Naive B cell (primary cell): ENCODE measurements at regions not wholly inside any gene's neighbourhood (a gene's known extent, or its start where the extent isn't known, plus 50 kb on each side); places are given as distances from the start of the nearest gene placed in this dataset.

Experiments
- ATAC-seq, 2 donors: fragments of 150-1000 bp; cut with Tn5 transposase; 2 replicates each; pipeline ENCODE4 v1.10.0; 2021; ENCODE audit warnings: low read depth in 2 of 2, mild to moderate bottlenecking in 2 of 2, moderate library complexity in 2 of 2
- DNase-seq: peaks from one replicate; pipeline ENCODE4 v3.0.0; 2022
- H3K27ac Mint-ChIP-seq, 6 donors: one replicate each; pipeline ENCODE4 v1.8.0; 2020 to 2022; ENCODE audit warnings: mild to moderate bottlenecking in 6 of 6, mixed read lengths in 6 of 6, moderate library complexity in 5 of 6, inconsistent platforms in 2 of 6
- H3K27me3 Mint-ChIP-seq, 3 donors: one replicate each; pipeline ENCODE4 v1.8.0; 2021 to 2022; ENCODE audit warnings: mixed read lengths in 3 of 3, mild to moderate bottlenecking in 1 of 3
- H3K36me3 Mint-ChIP-seq, 2 donors: one replicate each; pipeline ENCODE4 v1.8.0; 2020 to 2022; ENCODE audit warnings: mixed read lengths in 2 of 2, inconsistent platforms in 1 of 2, mild to moderate bottlenecking in 1 of 2
- H3K4me1 Mint-ChIP-seq, 3 donors: one replicate each; pipeline ENCODE4 v1.8.0; 2020 to 2022; ENCODE audit warnings: mixed read lengths in 3 of 3, inconsistent platforms in 1 of 3, mild to moderate bottlenecking in 1 of 3, moderate library complexity in 1 of 3
- H3K4me3 Mint-ChIP-seq, 8 donors: one replicate each; pipeline ENCODE4 v1.8.0; 2020 to 2022; ENCODE audit warnings: mild to moderate bottlenecking in 8 of 8, mixed read lengths in 8 of 8, moderate library complexity in 8 of 8, inconsistent platforms in 2 of 8
- H3K9me3 Mint-ChIP-seq, 7 donors: one replicate each; pipeline ENCODE4 v1.8.0; 2020 to 2022; ENCODE audit warnings: mixed read lengths in 7 of 7, mild to moderate bottlenecking in 5 of 7, inconsistent platforms in 2 of 7, moderate library complexity in 1 of 7

- no peaks in the 10 kb centered on the region for H3K4me1 Mint-ChIP-seq
- no peak overlapping the region for H3K4me3 Mint-ChIP-seq
- no peak for ATAC-seq
- no peak overlapping the region for H3K27ac Mint-ChIP-seq
- peaks cover under 1 to 6% (median 4%) of the 10 kb centered on the region in 7 donors for H3K9me3 Mint-ChIP-seq
- H3K36me3 Mint-ChIP-seq, result no peaks in the 10 kb centered on the region
- no peak for DNase-seq
- no peaks in the 10 kb centered on the region for H3K27me3 Mint-ChIP-seq
Measured at GRCh38 chr4:181601103-181601502, 642.1 kb upstream of the TENM3 start.

GRCh38 chr4:181604546-181604945, 638.7 kb upstream of the TENM3 start:
- DNase-seq, result no peak
- Mint-ChIP-seq H3K4me1 (no peaks in the 10 kb centered on the region), H3K36me3 (no peaks in the 10 kb centered on the region), H3K27me3 (no peaks in the 10 kb centered on the region), H3K4me3 (no peak overlapping the region), H3K9me3 (peaks cover 0 to 7% (median 2%) of the 10 kb centered on the region in 7 donors), H3K27ac (no peak overlapping the region)
- ATAC-seq, result no peak

- Mint-ChIP-seq H3K27me3 (no peaks in the 10 kb centered on the region), H3K4me1 (no peaks in the 10 kb centered on the region), H3K36me3 (no peaks in the 10 kb centered on the region), H3K27ac (no peak overlapping the region), H3K9me3 (peaks cover 0 to 7% (median 0%) of the 10 kb centered on the region in 7 donors), H3K4me3 (no peak overlapping the region)
- DNase-seq, result no peak
- no peak for ATAC-seq
Measured at GRCh38 chr4:181606300-181606699, 636.9 kb upstream of the TENM3 start.

- no peak for DNase-seq
- H3K27me3 Mint-ChIP-seq, result no peaks in the 10 kb centered on the region
- no peaks in the 10 kb centered on the region for H3K36me3 Mint-ChIP-seq
- peaks cover 0 to 7% (median 0%) of the 10 kb centered on the region in 7 donors for H3K9me3 Mint-ChIP-seq
- no peak for ATAC-seq
- H3K4me3 Mint-ChIP-seq, result no peak overlapping the region
- H3K27ac Mint-ChIP-seq, result no peak overlapping the region
- no peaks in the 10 kb centered on the region for H3K4me1 Mint-ChIP-seq
Measured at GRCh38 chr4:181608181-181608580, 635.0 kb upstream of the TENM3 start.

GRCh38 chr4:181611033-181611711, 632.0 kb upstream of the TENM3 start:
- H3K27me3 Mint-ChIP-seq, result no peaks in the 10 kb centered on the region
- ATAC-seq, result no peak
- no peaks in the 10 kb centered on the region for H3K36me3 Mint-ChIP-seq
- H3K4me3 Mint-ChIP-seq, result no peak overlapping the region
- DNase-seq, result no peak
- H3K9me3 Mint-ChIP-seq, result peaks cover 0 to 4% (median 0%) of the 10 kb centered on the region in 7 donors
- no peak overlapping the region for H3K27ac Mint-ChIP-seq
- H3K4me1 Mint-ChIP-seq, result no peaks in the 10 kb centered on the region

- H3K27ac Mint-ChIP-seq, result no peak overlapping the region
- H3K4me3 Mint-ChIP-seq, result no peak overlapping the region
- no peaks in the 10 kb centered on the region for H3K36me3 Mint-ChIP-seq
- DNase-seq, result no peak
- peaks cover 0 to 3% (median 0%) of the 10 kb centered on the region in 7 donors for H3K9me3 Mint-ChIP-seq
- no peaks in the 10 kb centered on the region for H3K4me1 Mint-ChIP-seq
- ATAC-seq, result no peak
- H3K27me3 Mint-ChIP-seq, result no peaks in the 10 kb centered on the region
Measured at GRCh38 chr4:181611946-181612600, 631.1 kb upstream of the TENM3 start.

GRCh38 chr4:181613200-181613599, 630.0 kb upstream of the TENM3 start:
- no peaks in the 10 kb centered on the region for H3K36me3 Mint-ChIP-seq
- H3K27me3 Mint-ChIP-seq, result no peaks in the 10 kb centered on the region
- H3K9me3 Mint-ChIP-seq, result peaks cover 0 to 6% (median 0%) of the 10 kb centered on the region in 7 donors
- no peaks in the 10 kb centered on the region for H3K4me1 Mint-ChIP-seq
- DNase-seq (no peak), ATAC-seq (no peak)
- no peak overlapping the region for H3K27ac Mint-ChIP-seq
- no peak overlapping the region for H3K4me3 Mint-ChIP-seq

- ATAC-seq (no peak), DNase-seq (no peak)
- H3K4me1 Mint-ChIP-seq, result no peaks in the 10 kb centered on the region
- no peaks in the 10 kb centered on the region for H3K36me3 Mint-ChIP-seq
- no peak overlapping the region for H3K4me3 Mint-ChIP-seq
- peaks cover 0 to 6% (median 0%) of the 10 kb centered on the region in 7 donors for H3K9me3 Mint-ChIP-seq
- no peaks in the 10 kb centered on the region for H3K27me3 Mint-ChIP-seq
- H3K27ac Mint-ChIP-seq, result no peak overlapping the region
Measured at GRCh38 chr4:181618038-181618618, 625.1 kb upstream of the TENM3 start.

GRCh38 chr4:181618896-181619295, 624.3 kb upstream of the TENM3 start:
- no peaks in the 10 kb centered on the region for H3K36me3 Mint-ChIP-seq
- ATAC-seq, result no peak
- H3K4me1 Mint-ChIP-seq, result no peaks in the 10 kb centered on the region

GRCh38 chr4:181619651-181620050, 623.6 kb upstream of the TENM3 start:
- no peaks in the 10 kb centered on the region for H3K4me1 Mint-ChIP-seq
- no peak overlapping the region for H3K4me3 Mint-ChIP-seq
- no peaks in the 10 kb centered on the region for H3K27me3 Mint-ChIP-seq
- no peak for ATAC-seq
- peaks cover 0 to 7% (median 3%) of the 10 kb centered on the region in 7 donors for H3K9me3 Mint-ChIP-seq
- DNase-seq, result no peak
- H3K36me3 Mint-ChIP-seq, result no peaks in the 10 kb centered on the region
- H3K27ac Mint-ChIP-seq, result peak overlapping the region in 1 of 6 donors; percentile 16

More at GRCh38 chr4:181618896-181619295, 624.3 kb upstream of the TENM3 start:
- Mint-ChIP-seq H3K4me3 (no peak overlapping the region), H3K27ac (no peak overlapping the region), H3K9me3 (peaks cover 0 to 6% (median 0%) of the 10 kb centered on the region in 7 donors), H3K27me3 (no peaks in the 10 kb centered on the region)
- no peak for DNase-seq

- Mint-ChIP-seq H3K9me3 (peaks cover 0 to 15% (median 11%) of the 10 kb centered on the region in 7 donors), H3K4me1 (no peaks in the 10 kb centered on the region), H3K36me3 (no peaks in the 10 kb centered on the region), H3K27ac (no peak overlapping the region), H3K27me3 (no peaks in the 10 kb centered on the region), H3K4me3 (no peak overlapping the region)
- no peak for DNase-seq
- no peak for ATAC-seq
Measured at GRCh38 chr4:181637186-181638105, 605.8 kb upstream of the TENM3 start.

GRCh38 chr4:181643466-181643865, 599.7 kb upstream of the TENM3 start:
- H3K4me3 Mint-ChIP-seq, result peak overlapping the region in 1 of 8 donors; percentile 13
- H3K27ac Mint-ChIP-seq, result no peak overlapping the region
- H3K27me3 Mint-ChIP-seq, result no peaks in the 10 kb centered on the region
- DNase-seq (no peak), ATAC-seq (no peak)
- H3K4me1 Mint-ChIP-seq, result no peaks in the 10 kb centered on the region
- peaks cover 1 to 18% (median 3%) of the 10 kb centered on the region in 7 donors for H3K9me3 Mint-ChIP-seq
- no peaks in the 10 kb centered on the region for H3K36me3 Mint-ChIP-seq

GRCh38 chr4:181645489-181645888, 597.7 kb upstream of the TENM3 start:
- no peak for DNase-seq
- no peak for ATAC-seq
- no peak overlapping the region for H3K4me3 Mint-ChIP-seq

More at GRCh38 chr4:181645489-181645888, 597.7 kb upstream of the TENM3 start:
- H3K36me3 Mint-ChIP-seq, result no peaks in the 10 kb centered on the region
- peaks cover 1 to 18% (median 5%) of the 10 kb centered on the region in 7 donors for H3K9me3 Mint-ChIP-seq
- no peak overlapping the region for H3K27ac Mint-ChIP-seq
- H3K4me1 Mint-ChIP-seq, result no peaks in the 10 kb centered on the region
- H3K27me3 Mint-ChIP-seq, result no peaks in the 10 kb centered on the region
